AG10803 (cell line): ENCODE measurements at regions not wholly inside any gene's neighbourhood (a gene's known extent, or its start where the extent isn't known, plus 50 kb on each side); places are given as distances from the start of the nearest gene placed in this dataset.

Experiments
- DNase-seq: peaks from one replicate; pipeline ENCODE4 v3.0.0; 2010; ENCODE audit warnings: low read depth
- H3K4me3 ChIP-seq: 2 replicates; pipeline ENCODE4 v1.5.1; 2011; ENCODE audit warnings: mild to moderate bottlenecking, low read length, control low read depth
- TF ChIP-seq, protein P1 (sequence below): conservative IDR thresholded peaks from 2 replicates; pipeline ENCODE4 v1.5.1; 2011; ENCODE audit warnings: mild to moderate bottlenecking, low read length, control low read depth, inconsistent platforms

DNA sequence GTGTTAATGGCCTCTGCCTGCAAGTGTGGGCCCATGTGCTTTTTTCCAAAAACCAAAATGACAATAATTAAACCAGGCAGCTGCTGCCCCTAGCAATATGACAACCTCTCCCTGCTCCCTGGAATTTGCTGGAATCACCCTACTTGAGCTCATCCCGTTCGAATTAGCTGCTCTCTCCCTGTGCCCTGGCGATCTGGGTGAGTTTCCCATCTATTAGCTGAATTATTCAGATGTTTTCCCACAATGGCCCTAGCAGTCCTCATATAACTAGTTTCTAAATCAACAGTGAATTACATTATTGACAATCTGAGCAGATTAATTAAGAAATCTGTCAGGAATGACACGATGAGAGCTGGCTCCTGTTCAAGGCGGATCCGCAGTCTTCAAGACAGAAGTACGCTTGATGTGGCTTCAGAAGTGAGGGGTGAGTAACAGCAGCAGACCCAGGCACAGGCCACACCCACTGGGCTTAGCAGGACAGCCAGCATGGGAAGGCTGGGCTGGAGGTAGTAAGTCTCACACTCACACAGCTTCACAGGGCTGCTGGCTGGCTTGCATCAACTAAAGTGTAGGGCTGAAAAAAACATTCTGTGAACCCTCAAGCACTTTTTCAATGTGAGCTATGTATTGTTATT is 366.2 kb upstream of the ID2 start:
- TF ChIP-seq, protein P1, sequence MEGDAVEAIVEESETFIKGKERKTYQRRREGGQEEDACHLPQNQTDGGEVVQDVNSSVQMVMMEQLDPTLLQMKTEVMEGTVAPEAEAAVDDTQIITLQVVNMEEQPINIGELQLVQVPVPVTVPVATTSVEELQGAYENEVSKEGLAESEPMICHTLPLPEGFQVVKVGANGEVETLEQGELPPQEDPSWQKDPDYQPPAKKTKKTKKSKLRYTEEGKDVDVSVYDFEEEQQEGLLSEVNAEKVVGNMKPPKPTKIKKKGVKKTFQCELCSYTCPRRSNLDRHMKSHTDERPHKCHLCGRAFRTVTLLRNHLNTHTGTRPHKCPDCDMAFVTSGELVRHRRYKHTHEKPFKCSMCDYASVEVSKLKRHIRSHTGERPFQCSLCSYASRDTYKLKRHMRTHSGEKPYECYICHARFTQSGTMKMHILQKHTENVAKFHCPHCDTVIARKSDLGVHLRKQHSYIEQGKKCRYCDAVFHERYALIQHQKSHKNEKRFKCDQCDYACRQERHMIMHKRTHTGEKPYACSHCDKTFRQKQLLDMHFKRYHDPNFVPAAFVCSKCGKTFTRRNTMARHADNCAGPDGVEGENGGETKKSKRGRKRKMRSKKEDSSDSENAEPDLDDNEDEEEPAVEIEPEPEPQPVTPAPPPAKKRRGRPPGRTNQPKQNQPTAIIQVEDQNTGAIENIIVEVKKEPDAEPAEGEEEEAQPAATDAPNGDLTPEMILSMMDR, result no peak
- no peak overlapping the region for H3K4me3 ChIP-seq
- DNase-seq, result peak; percentile 45

DNA sequence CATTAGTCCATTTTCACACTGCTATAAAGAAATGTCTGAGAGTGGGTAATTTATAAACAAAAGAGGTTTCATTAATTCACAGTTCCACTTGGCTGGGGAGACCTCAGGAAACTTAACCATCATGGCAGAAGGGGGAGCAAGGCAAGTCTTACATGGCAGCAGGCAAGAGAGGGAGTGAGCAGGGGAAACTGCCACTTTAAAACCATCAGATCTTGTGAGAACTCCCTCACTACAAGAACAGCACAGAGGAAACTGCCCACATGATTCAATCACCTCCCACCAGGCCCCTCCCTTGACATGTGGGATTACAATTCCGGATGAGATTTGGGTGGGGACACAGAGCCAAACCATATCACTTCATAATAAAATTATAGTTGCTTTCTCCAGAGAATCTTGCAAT is 365.5 kb upstream of the ID2 start:
- TF ChIP-seq, protein P1, result no peak
- no peak overlapping the region for H3K4me3 ChIP-seq
- DNase-seq, result no peak

DNA sequence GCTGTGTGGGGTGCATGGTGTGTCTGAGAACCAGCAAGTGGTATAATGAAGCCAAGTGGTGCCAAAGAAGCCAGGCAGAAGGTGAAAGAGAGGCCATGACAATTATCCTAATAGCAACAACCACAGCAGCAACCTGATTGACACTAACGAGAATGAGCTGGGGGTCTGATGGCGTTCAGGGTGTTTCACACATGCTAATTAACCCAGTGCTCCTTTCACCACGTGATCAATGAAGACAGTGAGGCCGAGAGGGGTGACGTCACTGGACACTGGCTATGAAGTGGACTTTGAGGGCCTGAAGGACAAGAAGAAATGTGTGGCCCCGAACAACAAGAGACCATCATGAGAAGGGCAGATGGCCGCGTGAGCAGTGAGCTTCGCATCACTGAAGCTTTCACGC is 364.4 kb upstream of the ID2 start:
- TF ChIP-seq, protein P1, result no peak
- no peak overlapping the region for H3K4me3 ChIP-seq
- no peak for DNase-seq

DNA sequence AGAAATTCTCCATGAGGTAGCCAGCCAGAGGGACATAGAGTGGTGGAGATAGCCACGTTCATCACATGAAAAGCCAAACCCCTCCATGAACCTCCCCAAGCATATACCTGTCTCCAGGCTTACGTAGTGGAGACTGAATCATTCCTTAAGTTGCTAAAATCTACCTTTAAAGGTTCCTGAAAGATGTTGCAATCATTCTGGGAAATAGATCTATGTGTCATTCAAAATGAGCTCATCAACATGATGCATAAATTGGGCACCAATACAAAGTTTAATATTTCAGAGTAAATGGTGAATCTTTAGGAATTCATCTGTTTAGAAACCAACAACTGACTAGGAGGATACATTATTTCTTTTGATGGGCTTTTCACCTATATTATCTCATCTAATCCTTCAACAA is 362.6 kb upstream of the ID2 start:
- no peak overlapping the region for H3K4me3 ChIP-seq
- TF ChIP-seq, protein P1, result no peak
- DNase-seq, result no peak

DNA sequence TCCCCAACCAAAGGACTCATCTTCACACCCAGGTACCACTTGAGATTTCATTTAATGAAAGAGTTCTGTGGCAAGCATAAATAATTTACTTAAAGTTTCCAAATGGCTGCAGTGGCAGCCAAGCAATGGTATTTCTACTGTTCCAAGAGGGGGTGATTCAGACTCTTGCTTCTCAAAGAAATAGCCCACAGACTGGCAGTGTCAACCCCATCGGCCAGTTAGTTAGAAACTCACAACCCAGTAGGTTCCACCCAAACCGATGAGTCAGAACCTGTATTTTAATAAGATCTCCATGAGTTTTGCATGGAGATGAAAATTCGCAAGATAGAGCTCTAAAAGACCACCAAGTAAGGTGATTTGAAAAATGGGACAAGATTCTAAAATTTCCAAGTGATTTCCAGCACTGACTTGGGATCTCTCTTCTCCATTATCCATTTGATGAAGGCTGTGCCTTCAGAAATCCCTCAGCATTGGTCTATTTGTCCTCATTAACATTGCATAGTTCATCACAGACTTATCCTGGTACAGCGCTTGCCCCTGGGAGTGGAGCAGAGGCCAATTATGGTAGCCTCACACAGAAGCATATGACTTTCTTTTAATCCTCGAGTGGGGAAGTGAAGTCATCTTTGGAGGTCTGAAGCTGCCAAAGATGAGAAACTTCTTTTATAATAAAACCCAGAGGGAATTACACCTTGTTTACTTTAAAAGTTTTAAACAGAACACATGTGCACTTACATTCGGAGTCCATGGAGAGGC is 361.4 kb upstream of the ID2 start:
- TF ChIP-seq, protein P1, result no peak
- H3K4me3 ChIP-seq, result no peak overlapping the region
- no peak for DNase-seq

DNA sequence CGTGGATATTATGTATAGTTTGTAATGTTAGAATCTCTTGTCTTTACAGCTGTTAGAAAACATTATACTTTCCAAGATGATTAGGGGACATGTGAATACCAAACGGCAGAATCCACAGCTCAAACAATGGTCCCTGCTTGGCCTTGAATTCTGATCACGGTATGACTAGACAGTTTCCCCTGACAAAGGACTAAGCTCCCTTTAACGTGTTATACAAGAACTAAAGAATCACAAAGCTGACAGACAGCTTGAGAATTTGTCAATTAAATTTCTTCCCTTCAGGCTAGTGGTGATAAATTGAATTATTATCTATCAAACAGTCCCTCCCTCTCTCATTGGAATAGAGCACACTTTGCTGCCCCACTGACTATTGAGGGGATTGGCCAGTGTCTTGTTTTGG is 359.2 kb upstream of the ID2 start:
- no peak overlapping the region for H3K4me3 ChIP-seq
- no peak for DNase-seq
- TF ChIP-seq, protein P1, result no peak

DNA sequence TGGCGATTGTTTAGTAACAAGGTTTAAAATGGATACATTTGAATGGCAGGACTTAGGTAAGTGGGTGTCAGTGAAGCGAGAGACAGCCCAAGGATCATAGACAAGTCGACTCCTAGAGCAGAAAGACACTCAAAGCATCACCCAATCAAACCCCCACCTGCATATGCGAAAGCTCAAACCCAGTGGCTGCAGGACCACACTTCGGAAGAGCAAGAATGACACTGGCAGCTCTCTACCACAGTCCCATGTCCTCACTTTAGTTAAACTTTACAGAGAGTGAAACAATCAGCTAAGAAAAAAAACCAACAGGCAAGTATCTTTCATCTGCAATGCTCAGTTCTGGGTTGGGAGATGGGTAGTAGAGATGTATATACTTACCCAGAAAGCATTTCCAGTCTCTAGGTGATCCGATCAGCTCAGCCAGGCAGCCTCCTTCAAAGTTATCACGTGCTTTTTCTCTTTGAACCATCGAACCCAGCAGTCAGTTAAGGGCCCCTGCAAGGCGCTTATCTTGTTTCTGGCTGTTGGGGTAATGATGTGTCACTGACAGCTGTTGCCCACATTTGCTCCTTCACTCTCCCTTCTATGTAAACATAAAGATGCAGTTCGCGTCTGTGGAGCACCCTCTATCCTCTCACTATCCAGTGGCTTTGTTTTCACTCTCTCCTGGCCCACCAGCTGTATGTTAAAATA is 357.5 kb upstream of the ID2 start:
- H3K4me3 ChIP-seq, result no peak overlapping the region
- DNase-seq, result no peak
- TF ChIP-seq, protein P1, result no peak
